Ectodermal cell (in vitro differentiated cells): ENCODE measurements at regions not wholly inside any gene's neighbourhood (a gene's known extent, or its start where the extent isn't known, plus 50 kb on each side); places are given as distances from the start of the nearest gene placed in this dataset.

Experiments used
- H3K27ac ChIP-seq: 2 replicates; pipeline ENCODE4 v1.7.0; 2013; ENCODE audit warnings: mild to moderate bottlenecking, low read depth, low read length; ENCODE audit not compliant: insufficient read depth, poor library complexity, severe bottlenecking
- H3K27me3 ChIP-seq: 2 replicates; pipeline ENCODE4 v1.7.0; 2013; ENCODE audit warnings: mild to moderate bottlenecking, low read length; ENCODE audit not compliant: insufficient read depth, control insufficient read depth, poor library complexity, severe bottlenecking
- H3K36me3 ChIP-seq: one replicate; pipeline ENCODE4 v1.7.0; 2013; ENCODE audit warnings: low read length; ENCODE audit not compliant: control insufficient read depth, insufficient read depth
- H3K4me1 ChIP-seq: one replicate; pipeline ENCODE4 v1.7.0; 2013; ENCODE audit warnings: low read length; ENCODE audit not compliant: control insufficient read depth, insufficient read depth
- H3K4me3 ChIP-seq: 2 replicates; pipeline ENCODE4 v1.7.0; 2013; ENCODE audit warnings: low read depth, low read length, control low read depth; ENCODE audit not compliant: insufficient read depth
- H3K9me3 ChIP-seq: 2 replicates; pipeline ENCODE4 v1.7.0; 2013; ENCODE audit warnings: mild to moderate bottlenecking, low read length, moderate library complexity; ENCODE audit not compliant: control insufficient read depth
- WGBS, 2 experiments: methylation state at CpG; one replicate each; pipeline ENCODE4 v1.1.7; 2013; ENCODE audit warnings: missing lambda C conversion rate in 2 of 2; 5-methylcytosine and 5-hydroxymethylcytosine counted together

DNA sequence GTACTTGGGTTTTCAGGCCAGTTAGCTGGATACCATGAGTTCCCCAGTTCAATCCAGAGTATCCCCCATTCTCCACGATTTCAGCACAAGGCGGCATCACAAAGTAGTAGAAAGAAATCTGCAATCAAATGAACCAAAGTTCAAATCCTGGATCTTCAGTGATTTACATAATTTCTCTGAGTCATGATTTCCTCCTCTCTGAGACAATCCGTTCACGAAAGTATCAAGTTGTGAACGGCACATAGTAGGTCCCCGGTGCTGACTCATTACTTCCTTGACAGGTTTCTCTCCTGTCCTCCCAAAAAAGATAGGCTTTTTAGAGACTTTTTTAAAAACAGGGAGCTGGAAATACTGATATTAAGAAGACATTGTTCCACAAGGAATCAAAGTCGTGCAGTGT, 69.1 kb upstream of the AKIP1 start:
- H3K36me3 ChIP-seq: no peaks in the 10 kb centered on the region
- no peak overlapping the region for H3K27ac ChIP-seq
- no peak overlapping the region for H3K4me3 ChIP-seq
- WGBS, 2 experiments: 93 to 95% methylated on average over 7 of the region's 7 CpGs
- H3K9me3 ChIP-seq: no peaks in the 10 kb centered on the region
- H3K4me1 ChIP-seq: peaks cover 27% of the 10 kb centered on the region
- H3K27me3 ChIP-seq: no peaks in the 10 kb centered on the region

DNA sequence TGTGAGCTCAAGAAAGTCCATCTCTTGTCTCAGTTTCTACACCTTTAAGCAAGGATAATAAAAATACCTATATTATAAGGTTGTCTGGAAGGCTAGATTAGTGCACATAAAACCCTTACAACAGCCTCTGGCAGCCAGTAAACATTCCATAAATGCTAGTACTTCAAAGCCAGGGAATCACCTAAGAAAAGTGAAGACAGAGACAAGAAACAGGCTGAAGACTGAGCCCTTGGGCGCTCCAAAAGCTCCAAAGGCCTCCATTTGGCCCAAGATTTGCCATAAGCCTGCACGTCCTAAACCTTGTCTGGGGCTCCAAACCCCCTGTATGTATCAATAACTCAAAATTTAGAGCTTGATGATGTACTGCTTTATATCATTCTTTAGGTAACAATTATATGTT, 52.2 kb upstream of the AKIP1 start:
- Histone ChIP-seq H3K4me3 (no peak overlapping the region), H3K36me3 (no peaks in the 10 kb centered on the region), H3K9me3 (no peaks in the 10 kb centered on the region), H3K27ac (no peak overlapping the region), H3K27me3 (no peaks in the 10 kb centered on the region), H3K4me1 (peaks cover 4% of the 10 kb centered on the region)
- 90 to 96% methylated on average over 2 of the region's 2 CpGs for WGBS, 2 experiments
